Suprapubic skin (tissue), 4 donors: ENCODE measurements at regions not wholly inside any gene's neighbourhood (a gene's known extent, or its start where the extent isn't known, plus 50 kb on each side); places are given as distances from the start of the nearest gene placed in this dataset.

ENCODE experiments used
- CTCF ChIP-seq, 2 donors: fragments of 200-600 bp in 1 of 2; fragments of 450-650 bp in 1 of 2; sonication (generic) in 1 of 2; IDR thresholded peaks; one replicate each; pipeline ENCODE4 v1.5.1; 2016 to 2019; ENCODE audit warnings: antibody characterized with exemption in 2 of 2, mild to moderate bottlenecking in 1 of 2, moderate library complexity in 1 of 2
- EP300 ChIP-seq: sonication (generic); formaldehyde crosslinking; IDR thresholded peaks from one replicate; pipeline ENCODE4 v1.6.1; 2017; ENCODE audit warnings: antibody characterized with exemption
- POLR2A ChIP-seq, 2 donors: fragments of 450-650 bp; IDR thresholded peaks; one replicate each; pipeline ENCODE4 v1.6.1; 2017; ENCODE audit warnings: antibody characterized with exemption in 2 of 2, mild to moderate bottlenecking in 2 of 2, moderate library complexity in 2 of 2
- POLR2AphosphoS5 ChIP-seq, 3 donors: sonication (generic); formaldehyde crosslinking; IDR thresholded peaks; one replicate each; pipeline ENCODE4 v1.6.1; 2017; ENCODE audit warnings: antibody characterized with exemption in 3 of 3

- TF ChIP-seq CTCF (IDR thresholded peaks at IDR 0.05) (no peak), EP300 (no peak), POLR2A (IDR thresholded peaks at IDR 0.05) (no peak), POLR2AphosphoS5 (IDR thresholded peaks at IDR 0.05) (no peak)
These were observed 904.3 kb upstream of the GRIA3 start for GRCh38 chrX:122279746-122280145.
